H1 (cell line): ENCODE measurements at regions not wholly inside any gene's neighbourhood (a gene's known extent, or its start where the extent isn't known, plus 50 kb on each side); places are given as distances from the start of the nearest gene placed in this dataset.

Experiments used
- CTCF ChIA-PET: fragments of 300-600 bp; sonication (Branson Sonifier 250); formaldehyde crosslinking; loops from one replicate; lab custom pipeline; 2021; ENCODE audit not compliant: partially characterized antibody; lab: Charles Lee
- POLR2A ChIA-PET: fragments of 300-600 bp; sonication (Branson Sonifier 250); formaldehyde crosslinking; loops from one replicate; lab custom pipeline; 2021; ENCODE audit warnings: inconsistent platforms; ENCODE audit not compliant: partially characterized antibody; lab: Charles Lee
- DNase-seq, 2 experiments: peaks; one replicate each; pipeline versions ENCODE4 v3.0.0 to v3.0.0-alpha.2; 2010 to 2022; ENCODE audit warnings: low spot score in 2 of 2, low read depth in 1 of 2, mixed read lengths in 1 of 2
- FAIRE-seq: peaks from 2 replicates; lab custom pipeline; 2011; peaks lifted over from hg19 to GRCh38; lab: Jason Lieb, UNC
- H2AFZ ChIP-seq: 2 replicates; pipeline ENCODE4 v1.8.1; 2012; ENCODE audit warnings: low read length, inconsistent platforms
- H2AK5ac ChIP-seq: 2 replicates; pipeline ENCODE4 v1.6.1; 2013; ENCODE audit warnings: low read depth, low read length
- H2BK120ac ChIP-seq: replicated peaks from 2 replicates; pipeline ENCODE3; 2013; ENCODE audit warnings: low read depth, low read length, inconsistent platforms
- H2BK12ac ChIP-seq: 2 replicates; pipeline ENCODE4 v1.6.1; 2013; ENCODE audit warnings: low read depth, low read length
- H2BK15ac ChIP-seq: 2 replicates; pipeline ENCODE4 v1.6.1; 2013; ENCODE audit warnings: low read length
- H2BK20ac ChIP-seq: 2 replicates; pipeline ENCODE4 v1.6.1; 2013; ENCODE audit warnings: low read length
- H2BK5ac ChIP-seq: 2 replicates; pipeline ENCODE4 v1.6.1; 2013; ENCODE audit warnings: low read depth, low read length
- H3K14ac ChIP-seq: 2 replicates; pipeline ENCODE4 v1.6.1; 2013; ENCODE audit warnings: inconsistent platforms; ENCODE audit not compliant: insufficient read length
- H3K18ac ChIP-seq: 2 replicates; pipeline ENCODE4 v1.6.1; 2013; ENCODE audit warnings: low read length; ENCODE audit errors: extremely low read depth
- H3K23ac ChIP-seq: 2 replicates; pipeline ENCODE4 v1.6.1; 2013; ENCODE audit warnings: inconsistent platforms; ENCODE audit not compliant: insufficient read length
- H3K23me2 ChIP-seq: 2 replicates; pipeline ENCODE4 v1.6.1; 2013; ENCODE audit warnings: low read depth, low read length
- H3K27ac ChIP-seq: 2 replicates; pipeline ENCODE4 v1.6.1; 2011; ENCODE audit warnings: low read depth, low read length, inconsistent platforms
- H3K27me3 ChIP-seq, 4 experiments: replicated peaks in 1 of 4; 1 replicate in 1 of 4; 2 replicates in 3 of 4; pipeline versions ENCODE4 v1.6.1 to v1.8.1; 2011 to 2013; ENCODE audit warnings: low read length in 3 of 4, mild to moderate bottlenecking in 3 of 4, inconsistent platforms in 2 of 4, mixed read lengths in 2 of 4, moderate library complexity in 1 of 4; ENCODE audit not compliant: control insufficient read depth in 3 of 4, insufficient read depth in 3 of 4; ENCODE audit errors: extremely low read depth in 1 of 4
- H3K36me3 ChIP-seq, 4 experiments: 2 replicates each; pipeline versions ENCODE4 v1.6.1 to v1.8.1; 2011 to 2013; ENCODE audit warnings: mild to moderate bottlenecking in 4 of 4, low read length in 3 of 4, moderate library complexity in 2 of 4, control low read depth in 1 of 4, inconsistent platforms in 1 of 4; ENCODE audit not compliant: insufficient read depth in 4 of 4, control insufficient read depth in 2 of 4
- H3K4ac ChIP-seq: replicated peaks from 2 replicates; pipeline ENCODE3; 2013; ENCODE audit warnings: low read length, low read depth, mixed read lengths, inconsistent platforms; ENCODE audit not compliant: insufficient read length
- H3K4me1 ChIP-seq, 4 experiments: replicated peaks in 1 of 4; 1 replicate in 1 of 4; 2 replicates in 3 of 4; pipeline versions ENCODE4 v1.6.1 to v1.8.1; 2011 to 2013; ENCODE audit warnings: low read length in 3 of 4, inconsistent platforms in 2 of 4, mixed read lengths in 1 of 4; ENCODE audit not compliant: insufficient read depth in 4 of 4, control insufficient read depth in 3 of 4
- H3K4me2 ChIP-seq, 2 experiments: 2 replicates each; pipeline versions ENCODE4 v1.6.1 to v1.8.1; 2011 to 2013; ENCODE audit warnings: low read depth in 2 of 2, low read length in 2 of 2, control low read depth in 1 of 2, inconsistent platforms in 1 of 2, mild to moderate bottlenecking in 1 of 2; ENCODE audit not compliant: insufficient read depth in 1 of 2
- H3K4me3 ChIP-seq, 4 experiments: fragments of 200-600, 300-600 bp in 1 of 4; sonication (generic), shearing (Covaris generic), sonication (Bioruptor Twin) in 1 of 4; 2 replicates each; pipeline versions ENCODE4 v1.5.1 to v1.8.1; 2011 to 2016; ENCODE audit warnings: low read length in 4 of 4, low read depth in 3 of 4, control low read depth in 2 of 4, inconsistent platforms in 2 of 4, mild to moderate bottlenecking in 2 of 4, mixed read lengths in 1 of 4, moderate library complexity in 1 of 4; ENCODE audit not compliant: insufficient read depth in 2 of 4; ENCODE audit errors: extremely low read depth in 1 of 4
- H3K56ac ChIP-seq: replicated peaks from 2 replicates; pipeline ENCODE3; 2013; ENCODE audit warnings: low read depth, mild to moderate bottlenecking, mixed read lengths, low read length, inconsistent platforms; ENCODE audit not compliant: insufficient read length
- H3K79me1 ChIP-seq: 2 replicates; pipeline ENCODE4 v1.6.1; 2013; ENCODE audit warnings: low read depth, low read length, control low read depth
- H3K79me2 ChIP-seq, 2 experiments: 2 replicates each; pipeline versions ENCODE4 v1.6.1 to v1.8.1; 2012 to 2013; ENCODE audit warnings: low read length in 2 of 2, mild to moderate bottlenecking in 2 of 2, inconsistent platforms in 1 of 2; ENCODE audit not compliant: insufficient read depth in 2 of 2, control insufficient read depth in 1 of 2
- H3K9ac ChIP-seq, 4 experiments: replicated peaks in 1 of 4; 1 replicate in 1 of 4; 2 replicates in 3 of 4; pipeline versions ENCODE4 v1.6.1 to v1.8.1; 2011 to 2013; ENCODE audit warnings: low read depth in 3 of 4, low read length in 3 of 4, control low read depth in 2 of 4, mild to moderate bottlenecking in 2 of 4, moderate library complexity in 2 of 4, inconsistent platforms in 1 of 4; ENCODE audit errors: extremely low read depth in 1 of 4
- H3K9me3 ChIP-seq, 2 experiments: 2 replicates each; pipeline versions ENCODE4 v1.6.1 to v1.8.1; 2012 to 2013; ENCODE audit warnings: mild to moderate bottlenecking in 2 of 2, moderate library complexity in 2 of 2, control low read depth in 1 of 2, inconsistent platforms in 1 of 2, low read depth in 1 of 2, low read length in 1 of 2, mixed read lengths in 1 of 2; ENCODE audit not compliant: insufficient read depth in 2 of 2
- H4K20me1 ChIP-seq, 2 experiments: replicated peaks in 1 of 2; 2 replicates each; pipeline versions ENCODE3 to v1.8.1; 2011 to 2013; ENCODE audit warnings: inconsistent platforms in 2 of 2, low read length in 2 of 2, mild to moderate bottlenecking in 1 of 2; ENCODE audit not compliant: insufficient read depth in 2 of 2, control insufficient read depth in 1 of 2
- H4K5ac ChIP-seq: 2 replicates; pipeline ENCODE4 v1.6.1; 2013; ENCODE audit warnings: low read length, low read depth, mixed read lengths, inconsistent platforms; ENCODE audit not compliant: insufficient read length
- H4K8ac ChIP-seq: 2 replicates; pipeline ENCODE4 v1.8.0; 2013; ENCODE audit warnings: mild to moderate bottlenecking, moderate library complexity, low read length, inconsistent platforms; ENCODE audit not compliant: insufficient read depth; ENCODE audit errors: extremely low read depth
- H4K91ac ChIP-seq: replicated peaks from 2 replicates; pipeline ENCODE3; 2013; ENCODE audit warnings: low read length, mixed read lengths, inconsistent platforms; ENCODE audit not compliant: insufficient read length
- ASH2L ChIP-seq: fragments of 200-600, 300-600 bp; sonication (generic); IDR thresholded peaks from one replicate; pipeline ENCODE4 v1.7.1; 2017; ENCODE audit warnings: low read length
- CREB1 ChIP-seq: IDR thresholded peaks from 2 replicates; pipeline ENCODE4 v1.6.1; 2012; ENCODE audit warnings: inconsistent platforms
- FOSL1 ChIP-seq: IDR thresholded peaks from 2 replicates; pipeline ENCODE4 v1.6.1; 2011; ENCODE audit warnings: mild to moderate bottlenecking, low read depth, low read length, moderate library complexity; ENCODE audit not compliant: insufficient read depth
- GABPA ChIP-seq: IDR thresholded peaks from 2 replicates; pipeline ENCODE4 v1.6.1; 2011; ENCODE audit warnings: mild to moderate bottlenecking, low read length, moderate library complexity, borderline replicate concordance; ENCODE audit not compliant: insufficient read depth
- GTF2F1 ChIP-seq: IDR thresholded peaks from 2 replicates; pipeline ENCODE4 v1.6.1; 2012; ENCODE audit warnings: low read depth, low read length, improper control_type of control experiment, borderline replicate concordance
- HDAC2 ChIP-seq, 2 experiments: fragments of 300-600 bp in 1 of 2; sonication (generic) in 1 of 2; IDR thresholded peaks; 2 replicates each; pipeline ENCODE4 v1.6.1; 2011 to 2012; ENCODE audit warnings: low read depth in 2 of 2, low read length in 2 of 2, mild to moderate bottlenecking in 2 of 2, moderate library complexity in 2 of 2, borderline replicate concordance in 1 of 2, inconsistent platforms in 1 of 2
- HDAC6 ChIP-seq: IDR thresholded peaks from one replicate; pipeline ENCODE4 v1.7.1; 2012; ENCODE audit warnings: low read depth, mild to moderate bottlenecking, inconsistent platforms, low read length, moderate library complexity
- KDM1A ChIP-seq: fragments of 200-600, 300-600 bp; sonication (generic); IDR thresholded peaks from 2 replicates; pipeline ENCODE4 v1.7.1; 2016; ENCODE audit warnings: mild to moderate bottlenecking, low read length, borderline replicate concordance
- KDM5A ChIP-seq: fragments of 200-600 bp; IDR thresholded peaks from 2 replicates; pipeline ENCODE4 v1.7.1; 2012; ENCODE audit warnings: mild to moderate bottlenecking, low read length, inconsistent platforms, mixed read lengths
- NANOG ChIP-seq: IDR thresholded peaks from 2 replicates; pipeline ENCODE4 v1.6.1; 2011; ENCODE audit warnings: low read length, low read depth, mild to moderate bottlenecking, inconsistent platforms; ENCODE audit not compliant: insufficient read depth, poor library complexity, severe bottlenecking
- POLR2A ChIP-seq, 2 experiments: IDR thresholded peaks; 1 replicate in 1 of 2; 2 replicates in 1 of 2; pipeline ENCODE4 v1.6.1; 2011; ENCODE audit warnings: low read depth in 2 of 2, low read length in 2 of 2, mild to moderate bottlenecking in 2 of 2; ENCODE audit errors: control extremely low read depth in 1 of 2
- POU5F1 ChIP-seq: IDR thresholded peaks from 2 replicates; pipeline ENCODE4 v1.6.1; 2011; ENCODE audit warnings: low read depth, mild to moderate bottlenecking, low read length, moderate library complexity
- RAD21 ChIP-seq, 2 experiments: IDR thresholded peaks in 1 of 2; conservative IDR thresholded peaks in 1 of 2; 2 replicates each; pipeline ENCODE4 v1.6.1; 2011; ENCODE audit warnings: low read depth in 2 of 2, low read length in 2 of 2, improper control_type of control experiment in 1 of 2, inconsistent platforms in 1 of 2, mild to moderate bottlenecking in 1 of 2, moderate library complexity in 1 of 2
- RBBP5 ChIP-seq: IDR thresholded peaks from 2 replicates; pipeline ENCODE4 v1.7.1; 2012; ENCODE audit warnings: low read depth, mild to moderate bottlenecking, inconsistent platforms, low read length, moderate library complexity, borderline replicate concordance
- SP2 ChIP-seq: IDR thresholded peaks from 2 replicates; pipeline ENCODE4 v1.6.1; 2012; ENCODE audit warnings: mild to moderate bottlenecking, low read length, inconsistent platforms
- YY1 ChIP-seq: IDR thresholded peaks from 2 replicates; pipeline ENCODE4 v1.6.1; 2011; ENCODE audit warnings: low read depth, mild to moderate bottlenecking, low read length
- WGBS, 2 experiments: shearing (Covaris generic) in 1 of 2; methylation state at CpG; one replicate each; pipeline versions ENCODE4 v1.1.6 to v1.1.7; 2013 to 2015; ENCODE audit warnings: low lambda C conversion rate in 2 of 2, mixed read lengths in 2 of 2, inconsistent platforms in 1 of 2, low coverage in 1 of 2, missing lambda C conversion rate in 1 of 2; ENCODE audit not compliant: insufficient replicate concordance in 2 of 2, insufficient coverage in 1 of 2, insufficient read length in 1 of 2; ENCODE audit errors: extremely low coverage in 1 of 2, missing lambda C conversion rate in 1 of 2; 5-methylcytosine and 5-hydroxymethylcytosine counted together

DNA sequence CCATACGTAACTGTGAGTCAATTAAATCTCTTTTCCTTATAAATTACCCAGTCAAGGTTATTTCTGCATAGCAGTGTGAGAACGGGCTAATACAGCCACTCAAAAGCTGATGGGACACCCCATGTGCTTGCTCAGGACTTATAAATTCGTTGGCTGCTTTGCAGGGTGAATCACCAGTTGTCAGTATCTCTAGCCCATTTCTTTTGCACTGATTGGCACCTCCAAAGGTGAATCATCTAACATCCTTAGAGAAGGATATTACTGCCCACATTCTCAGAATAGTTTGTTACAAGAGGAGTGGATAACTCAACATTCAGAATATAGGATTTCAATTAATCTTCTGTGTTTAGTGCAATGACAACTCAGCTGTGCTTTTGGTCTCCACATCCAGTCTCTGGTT lies 601.5 kb downstream of the KCNH5 start:
- Histone ChIP-seq H3K18ac (no peak overlapping the region), H4K91ac (no peak overlapping the region), H3K27ac (no peak overlapping the region), H3K27me3 (no peaks in the 10 kb centered on the region), H2BK15ac (no peak overlapping the region), H4K20me1 (no peaks in the 10 kb centered on the region), H3K4ac (no peak overlapping the region), H3K79me2 (no peaks in the 10 kb centered on the region), H3K23ac (no peak overlapping the region), H2BK12ac (no peak overlapping the region), H3K36me3 (no peaks in the 10 kb centered on the region), H3K56ac (no peak overlapping the region), H3K14ac (no peak overlapping the region), H2AFZ (no peak overlapping the region), H4K8ac (no peak overlapping the region), H3K4me1 (peaks cover 0 to 2% (median 0%) of the 10 kb centered on the region in 4 experiments; a peak in 1 of 7 replicates), H2AK5ac (no peak overlapping the region), H3K79me1 (no peaks in the 10 kb centered on the region), H3K23me2 (no peaks in the 10 kb centered on the region), H3K9me3 (peaks cover 9 to 19% of the 10 kb centered on the region in 2 experiments), H2BK5ac (no peak overlapping the region), H2BK20ac (peak overlapping the region; percentile 9; the same call in 1 of the 2 replicates), H2BK120ac (no peak overlapping the region), H3K4me2 (no peak overlapping the region), H3K9ac (no peak overlapping the region), H3K4me3 (no peak overlapping the region), H4K5ac (no peak overlapping the region)
- ChIA-PET CTCF (no interaction called here), POLR2A (no interaction called here)
- FAIRE-seq (no peak), DNase-seq (no peak)
- WGBS, 2 experiments, result 82% methylated on average over 3 of the region's 3 CpGs; no CpG with 5 or more reads in 1 of the 2 experiments
- no peak for TF ChIP-seq SP2
- no peak for TF ChIP-seq FOSL1
- TF ChIP-seq RAD21 (IDR thresholded peaks at IDR 0.05 in 1 of 2, conservative IDR thresholded peaks at IDR 0.05 in 1 of 2; ENCODE audit: low read depth in 2 of 2, low read length in 2 of 2), result no peak
- TF ChIP-seq HDAC6, result no peak
- TF ChIP-seq KDM1A, result no peak
- no peak for TF ChIP-seq CREB1
- TF ChIP-seq POU5F1, result no peak
- no peak for TF ChIP-seq RBBP5
- TF ChIP-seq GTF2F1, result no peak
- no peak for TF ChIP-seq KDM5A
- no peak for TF ChIP-seq NANOG
- no peak for TF ChIP-seq YY1
- no peak for TF ChIP-seq GABPA
- TF ChIP-seq ASH2L, result no peak
- no peak for TF ChIP-seq POLR2A (IDR thresholded peaks at IDR 0.05; ENCODE audit: control extremely low read depth in 1 of 2, low read depth in 2 of 2, low read length in 2 of 2)
- TF ChIP-seq HDAC2 (IDR thresholded peaks at IDR 0.05; ENCODE audit: borderline replicate concordance in 1 of 2, low read depth in 2 of 2, low read length in 2 of 2), result no peak
